BE2C (cell line): ENCODE measurements at regions not wholly inside any gene's neighbourhood (a gene's known extent, or its start where the extent isn't known, plus 50 kb on each side); places are given as distances from the start of the nearest gene placed in this dataset.

Source experiments
- DNase-seq: peaks from one replicate; pipeline ENCODE4 v3.0.0-alpha.2; 2020
- H3K27me3 ChIP-seq: fragments of 250-450 bp; sonication (Bioruptor Pico); 2 replicates; pipeline ENCODE4 v1.5.1; 2020; ENCODE audit warnings: mild to moderate bottlenecking
- H3K36me3 ChIP-seq: fragments of 250-450 bp; sonication (Bioruptor Pico); 2 replicates; pipeline ENCODE4 v1.5.1; 2020; ENCODE audit warnings: mild to moderate bottlenecking
- H3K4me1 ChIP-seq: fragments of 250-450 bp; sonication (Bioruptor Pico); 2 replicates; pipeline ENCODE4 v1.5.1; 2020
- H3K4me3 ChIP-seq: 2 replicates; pipeline ENCODE4 v1.5.1; 2011; ENCODE audit warnings: low read depth, low read length
- H3K9me3 ChIP-seq: fragments of 250-450 bp; sonication (Bioruptor Pico); 2 replicates; pipeline ENCODE4 v1.5.1; 2020
- CTCF ChIP-seq: IDR thresholded peaks from 2 replicates; pipeline ENCODE4 v1.5.1; 2012; ENCODE audit warnings: mild to moderate bottlenecking, low read depth, low read length

GRCh38 chr5:139744471-139745131 lies 51.0 kb upstream of the PSD2 start:
- H3K9me3 ChIP-seq, result no peaks in the 10 kb centered on the region
- peaks cover 23% of the 10 kb centered on the region for H3K4me1 ChIP-seq

GRCh38 chr5:139745132-139745799 lies 50.3 kb upstream of the PSD2 start:
- Histone ChIP-seq H3K9me3 (no peaks in the 10 kb centered on the region), H3K4me1 (peaks cover 23% of the 10 kb centered on the region), H3K36me3 (no peaks in the 10 kb centered on the region), H3K4me3 (no peak overlapping the region), H3K27me3 (peaks cover 20% of the 10 kb centered on the region)
- TF ChIP-seq CTCF, result no peak
- peak; percentile 55 for DNase-seq

More at GRCh38 chr5:139744471-139745131, 51.0 kb upstream of the PSD2 start:
- no peak for TF ChIP-seq CTCF
- H3K36me3 ChIP-seq, result no peaks in the 10 kb centered on the region
- no peak overlapping the region for H3K4me3 ChIP-seq
- H3K27me3 ChIP-seq, result peaks cover 20% of the 10 kb centered on the region
- no peak for DNase-seq

GRCh38 chr5:139745800-139746690 lies 49.6 kb upstream of the PSD2 start:
- no peaks in the 10 kb centered on the region for H3K36me3 ChIP-seq
- H3K4me3 ChIP-seq, result peak overlapping the region; percentile 58
- peaks cover 20% of the 10 kb centered on the region for H3K27me3 ChIP-seq
- H3K9me3 ChIP-seq, result no peaks in the 10 kb centered on the region
- DNase-seq, result peak; percentile 83
- TF ChIP-seq CTCF, result no peak
- H3K4me1 ChIP-seq, result peaks cover 23% of the 10 kb centered on the region
